ENCODE measurements at regions not wholly inside any gene's neighbourhood (a gene's known extent, or its start where the extent isn't known, plus 50 kb on each side); places are given as distances from the start of the nearest gene placed in this dataset.

DNA sequence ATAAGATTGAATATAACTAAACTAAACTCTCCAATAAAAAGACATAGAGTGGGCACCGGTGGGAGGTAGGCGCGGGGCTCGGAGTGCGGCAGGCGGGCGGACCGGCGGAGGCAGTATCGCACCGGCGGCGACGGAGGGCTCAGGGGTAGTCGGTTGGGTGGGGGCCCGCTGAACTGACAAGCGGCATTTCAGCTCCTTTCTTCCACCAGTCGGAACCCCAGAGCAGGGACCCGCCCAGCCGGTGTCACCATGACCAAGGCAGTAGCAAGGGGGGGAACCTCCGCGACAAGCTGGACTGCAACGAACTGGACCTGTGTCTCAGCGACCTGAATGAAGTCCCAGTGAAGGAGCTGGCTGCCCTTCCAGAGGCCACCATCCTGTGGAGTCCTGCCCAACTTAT lies 156.7 kb downstream of the HINT1 start:
- TF ChIP-seq NFXL1 (IDR thresholded peaks at IDR 0.05; ENCODE audit: borderline replicate concordance) (no peak), FOXM1 (IDR thresholded peaks at IDR 0.05; ENCODE audit: low read depth, low read length) (no peak), RAD21 (IDR thresholded peaks at IDR 0.05; ENCODE audit: insufficient read depth, low read depth, low read length) (no peak), SIN3A (IDR thresholded peaks at IDR 0.05; ENCODE audit: low read depth, low read length) (no peak), NRF1 (conservative IDR thresholded peaks at IDR 0.05; ENCODE audit: low read depth, low read length) (no peak), EP300 (IDR thresholded peaks at IDR 0.05; ENCODE audit: borderline replicate concordance in 1 of 2, control insufficient read depth in 1 of 2, low read depth in 2 of 2, low read length in 2 of 2) (no peak), ZZZ3 (IDR thresholded peaks at IDR 0.05; ENCODE audit: control insufficient read depth, insufficient read length, low read depth) (no peak)
- TF ChIP-seq, protein P1, sequence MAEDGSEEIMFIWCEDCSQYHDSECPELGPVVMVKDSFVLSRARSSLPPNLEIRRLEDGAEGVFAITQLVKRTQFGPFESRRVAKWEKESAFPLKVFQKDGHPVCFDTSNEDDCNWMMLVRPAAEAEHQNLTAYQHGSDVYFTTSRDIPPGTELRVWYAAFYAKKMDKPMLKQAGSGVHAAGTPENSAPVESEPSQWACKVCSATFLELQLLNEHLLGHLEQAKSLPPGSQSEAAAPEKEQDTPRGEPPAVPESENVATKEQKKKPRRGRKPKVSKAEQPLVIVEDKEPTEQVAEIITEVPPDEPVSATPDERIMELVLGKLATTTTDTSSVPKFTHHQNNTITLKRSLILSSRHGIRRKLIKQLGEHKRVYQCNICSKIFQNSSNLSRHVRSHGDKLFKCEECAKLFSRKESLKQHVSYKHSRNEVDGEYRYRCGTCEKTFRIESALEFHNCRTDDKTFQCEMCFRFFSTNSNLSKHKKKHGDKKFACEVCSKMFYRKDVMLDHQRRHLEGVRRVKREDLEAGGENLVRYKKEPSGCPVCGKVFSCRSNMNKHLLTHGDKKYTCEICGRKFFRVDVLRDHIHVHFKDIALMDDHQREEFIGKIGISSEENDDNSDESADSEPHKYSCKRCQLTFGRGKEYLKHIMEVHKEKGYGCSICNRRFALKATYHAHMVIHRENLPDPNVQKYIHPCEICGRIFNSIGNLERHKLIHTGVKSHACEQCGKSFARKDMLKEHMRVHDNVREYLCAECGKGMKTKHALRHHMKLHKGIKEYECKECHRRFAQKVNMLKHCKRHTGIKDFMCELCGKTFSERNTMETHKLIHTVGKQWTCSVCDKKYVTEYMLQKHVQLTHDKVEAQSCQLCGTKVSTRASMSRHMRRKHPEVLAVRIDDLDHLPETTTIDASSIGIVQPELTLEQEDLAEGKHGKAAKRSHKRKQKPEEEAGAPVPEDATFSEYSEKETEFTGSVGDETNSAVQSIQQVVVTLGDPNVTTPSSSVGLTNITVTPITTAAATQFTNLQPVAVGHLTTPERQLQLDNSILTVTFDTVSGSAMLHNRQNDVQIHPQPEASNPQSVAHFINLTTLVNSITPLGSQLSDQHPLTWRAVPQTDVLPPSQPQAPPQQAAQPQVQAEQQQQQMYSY (CRISPR knock-in tag; IDR thresholded peaks at IDR 0.05): no peak
- TF ChIP-seq, protein P2, sequence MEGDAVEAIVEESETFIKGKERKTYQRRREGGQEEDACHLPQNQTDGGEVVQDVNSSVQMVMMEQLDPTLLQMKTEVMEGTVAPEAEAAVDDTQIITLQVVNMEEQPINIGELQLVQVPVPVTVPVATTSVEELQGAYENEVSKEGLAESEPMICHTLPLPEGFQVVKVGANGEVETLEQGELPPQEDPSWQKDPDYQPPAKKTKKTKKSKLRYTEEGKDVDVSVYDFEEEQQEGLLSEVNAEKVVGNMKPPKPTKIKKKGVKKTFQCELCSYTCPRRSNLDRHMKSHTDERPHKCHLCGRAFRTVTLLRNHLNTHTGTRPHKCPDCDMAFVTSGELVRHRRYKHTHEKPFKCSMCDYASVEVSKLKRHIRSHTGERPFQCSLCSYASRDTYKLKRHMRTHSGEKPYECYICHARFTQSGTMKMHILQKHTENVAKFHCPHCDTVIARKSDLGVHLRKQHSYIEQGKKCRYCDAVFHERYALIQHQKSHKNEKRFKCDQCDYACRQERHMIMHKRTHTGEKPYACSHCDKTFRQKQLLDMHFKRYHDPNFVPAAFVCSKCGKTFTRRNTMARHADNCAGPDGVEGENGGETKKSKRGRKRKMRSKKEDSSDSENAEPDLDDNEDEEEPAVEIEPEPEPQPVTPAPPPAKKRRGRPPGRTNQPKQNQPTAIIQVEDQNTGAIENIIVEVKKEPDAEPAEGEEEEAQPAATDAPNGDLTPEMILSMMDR (IDR thresholded peaks at IDR 0.05 in 2 of 3, conservative IDR thresholded peaks at IDR 0.05 in 1 of 3; ENCODE audit: control insufficient read depth in 2 of 3, extremely low read depth in 1 of 3, insufficient read depth in 1 of 3, low read depth in 3 of 3, low read length in 3 of 3): no peak
- TF ChIP-seq, protein P3, sequence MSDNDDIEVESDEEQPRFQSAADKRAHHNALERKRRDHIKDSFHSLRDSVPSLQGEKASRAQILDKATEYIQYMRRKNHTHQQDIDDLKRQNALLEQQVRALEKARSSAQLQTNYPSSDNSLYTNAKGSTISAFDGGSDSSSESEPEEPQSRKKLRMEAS (IDR thresholded peaks at IDR 0.05; ENCODE audit: low read depth, low read length): no peak
- TF ChIP-seq, protein P4, sequence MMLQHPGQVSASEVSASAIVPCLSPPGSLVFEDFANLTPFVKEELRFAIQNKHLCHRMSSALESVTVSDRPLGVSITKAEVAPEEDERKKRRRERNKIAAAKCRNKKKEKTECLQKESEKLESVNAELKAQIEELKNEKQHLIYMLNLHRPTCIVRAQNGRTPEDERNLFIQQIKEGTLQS (IDR thresholded peaks at IDR 0.05; ENCODE audit: borderline replicate concordance, extremely low read depth, low read depth, low read length): no peak
- TF ChIP-seq, protein P5, sequence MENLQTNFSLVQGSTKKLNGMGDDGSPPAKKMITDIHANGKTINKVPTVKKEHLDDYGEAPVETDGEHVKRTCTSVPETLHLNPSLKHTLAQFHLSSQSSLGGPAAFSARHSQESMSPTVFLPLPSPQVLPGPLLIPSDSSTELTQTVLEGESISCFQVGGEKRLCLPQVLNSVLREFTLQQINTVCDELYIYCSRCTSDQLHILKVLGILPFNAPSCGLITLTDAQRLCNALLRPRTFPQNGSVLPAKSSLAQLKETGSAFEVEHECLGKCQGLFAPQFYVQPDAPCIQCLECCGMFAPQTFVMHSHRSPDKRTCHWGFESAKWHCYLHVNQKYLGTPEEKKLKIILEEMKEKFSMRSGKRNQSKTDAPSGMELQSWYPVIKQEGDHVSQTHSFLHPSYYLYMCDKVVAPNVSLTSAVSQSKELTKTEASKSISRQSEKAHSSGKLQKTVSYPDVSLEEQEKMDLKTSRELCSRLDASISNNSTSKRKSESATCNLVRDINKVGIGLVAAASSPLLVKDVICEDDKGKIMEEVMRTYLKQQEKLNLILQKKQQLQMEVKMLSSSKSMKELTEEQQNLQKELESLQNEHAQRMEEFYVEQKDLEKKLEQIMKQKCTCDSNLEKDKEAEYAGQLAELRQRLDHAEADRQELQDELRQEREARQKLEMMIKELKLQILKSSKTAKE (IDR thresholded peaks at IDR 0.05; ENCODE audit: low read depth, poor library complexity, severe bottlenecking): no peak
